Endothelial cell of umbilical vein (primary cell): ENCODE measurements at regions not wholly inside any gene's neighbourhood (a gene's known extent, or its start where the extent isn't known, plus 50 kb on each side); places are given as distances from the start of the nearest gene placed in this dataset.

Source experiments
- CTCF ChIP-seq, 2 donors: IDR thresholded peaks; 1 replicate in 1 of 2; 2 replicates in 1 of 2; pipeline ENCODE4 v1.5.1; 2011; ENCODE audit warnings: low read length in 2 of 2, mild to moderate bottlenecking in 2 of 2, moderate library complexity in 2 of 2, control low read depth in 1 of 2, inconsistent platforms in 1 of 2, low read depth in 1 of 2; ENCODE audit not compliant: insufficient read depth in 1 of 2; ENCODE audit errors: extremely low read depth in 1 of 2
- EZH2 ChIP-seq: IDR thresholded peaks from 2 replicates; pipeline ENCODE4 v1.6.1; 2012; ENCODE audit warnings: borderline replicate concordance, low read depth, mild to moderate bottlenecking, moderate library complexity, low read length, inconsistent platforms; ENCODE audit not compliant: severe bottlenecking
- FOS ChIP-seq: IDR thresholded peaks from 2 replicates; pipeline ENCODE4 v1.6.1; 2011; ENCODE audit warnings: mild to moderate bottlenecking, low read length, moderate library complexity, borderline replicate concordance; ENCODE audit not compliant: insufficient read depth
- GATA2 ChIP-seq: IDR thresholded peaks from 2 replicates; pipeline ENCODE4 v1.7.0; 2011; ENCODE audit warnings: low read depth, mild to moderate bottlenecking, moderate library complexity, mixed read lengths, low read length; ENCODE audit not compliant: insufficient read length, insufficient read depth
- JUN ChIP-seq: IDR thresholded peaks from 2 replicates; pipeline ENCODE4 v1.6.1; 2011; ENCODE audit warnings: borderline replicate concordance, low read depth; ENCODE audit not compliant: insufficient read length, insufficient read depth
- MYC ChIP-seq: IDR thresholded peaks from one replicate; pipeline ENCODE4 v1.6.1; 2011; ENCODE audit warnings: mild to moderate bottlenecking, low read depth, low read length
- POLR2A ChIP-seq: IDR thresholded peaks from 2 replicates; pipeline ENCODE4 v1.6.1; 2012; ENCODE audit warnings: low read depth, mild to moderate bottlenecking, control low read depth, low read length
- POLR2AphosphoS5 ChIP-seq: IDR thresholded peaks from 2 replicates; pipeline ENCODE4 v1.6.1; 2012; ENCODE audit warnings: low read depth, mild to moderate bottlenecking, control low read depth, low read length, moderate library complexity; ENCODE audit not compliant: insufficient read depth
- TF ChIP-seq, protein P1 (sequence below): IDR thresholded peaks from 2 replicates; pipeline ENCODE4 v1.6.1; 2011; ENCODE audit not compliant: insufficient read depth, insufficient read length

- TF ChIP-seq CTCF (IDR thresholded peaks at IDR 0.05; ENCODE audit: extremely low read depth in 1 of 2, insufficient read depth in 1 of 2, low read depth in 1 of 2, low read length in 2 of 2), result no peak
- TF ChIP-seq EZH2, result no peak
- no peak for TF ChIP-seq POLR2A
- no peak for TF ChIP-seq POLR2AphosphoS5
- TF ChIP-seq, protein P1, sequence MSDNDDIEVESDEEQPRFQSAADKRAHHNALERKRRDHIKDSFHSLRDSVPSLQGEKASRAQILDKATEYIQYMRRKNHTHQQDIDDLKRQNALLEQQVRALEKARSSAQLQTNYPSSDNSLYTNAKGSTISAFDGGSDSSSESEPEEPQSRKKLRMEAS, result no peak
- no peak for TF ChIP-seq MYC
- TF ChIP-seq GATA2, result no peak
- TF ChIP-seq JUN, result no peak
- TF ChIP-seq FOS, result no peak
Measured at GRCh38 chr13:90576067-90576466, 771.4 kb upstream of the MIR17HG start.
